Fibroblast of skin of left biceps (primary cell): ENCODE measurements at regions not wholly inside any gene's neighbourhood (a gene's known extent, or its start where the extent isn't known, plus 50 kb on each side); places are given as distances from the start of the nearest gene placed in this dataset.
"Not testable (repeated sequence)": the region's sequence is repeated elsewhere in the genome, so short reads cannot be mapped to it uniquely, and the experiment has no call there.

Experiments used
- DNase-seq, 2 experiments: peaks; one replicate each; pipeline ENCODE4 v3.0.0-alpha.2; 2013; ENCODE audit warnings: low read depth in 2 of 2

DNA sequence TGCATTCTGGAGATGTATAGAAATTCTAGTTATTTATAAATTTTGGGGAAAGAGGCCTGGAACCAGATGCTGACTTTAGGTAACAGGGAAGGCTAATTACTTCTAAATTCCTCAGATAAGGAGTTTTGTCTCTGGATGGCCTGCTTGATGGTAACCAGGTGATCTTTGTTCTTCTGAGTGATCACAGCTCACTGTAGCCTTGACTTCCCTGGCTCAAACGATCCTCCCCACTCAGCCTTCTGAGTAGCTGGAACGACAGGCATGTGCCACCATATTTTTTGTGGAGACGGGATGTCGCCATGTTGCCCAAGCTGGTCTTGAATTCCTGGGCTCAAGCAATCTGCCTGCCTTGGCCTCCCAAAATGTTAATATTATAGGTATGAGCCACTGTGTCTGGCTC, 54.4 kb upstream of the MSH6 start:
- no peak for DNase-seq

DNA sequence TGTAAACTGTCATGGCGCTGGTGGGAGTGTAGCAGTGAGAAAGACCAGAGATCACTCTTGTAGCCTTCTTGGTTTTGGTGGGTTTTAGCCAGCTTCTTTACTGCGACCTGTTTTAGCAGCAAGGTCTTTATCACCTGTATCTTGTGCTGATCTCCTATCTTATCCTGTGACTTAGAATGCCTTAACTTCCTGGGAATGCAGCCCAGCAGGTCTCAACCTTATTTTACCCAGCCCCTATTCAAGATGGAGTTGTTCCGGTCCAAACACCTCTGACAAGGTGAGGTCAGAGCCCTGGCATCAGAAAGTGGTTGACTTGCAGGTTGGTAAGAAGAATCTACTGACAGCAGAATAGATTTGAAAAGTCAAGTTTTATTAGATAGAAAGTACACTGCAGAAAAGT, 55.0 kb upstream of the MSH6 start:
- DNase-seq: no peak

DNA sequence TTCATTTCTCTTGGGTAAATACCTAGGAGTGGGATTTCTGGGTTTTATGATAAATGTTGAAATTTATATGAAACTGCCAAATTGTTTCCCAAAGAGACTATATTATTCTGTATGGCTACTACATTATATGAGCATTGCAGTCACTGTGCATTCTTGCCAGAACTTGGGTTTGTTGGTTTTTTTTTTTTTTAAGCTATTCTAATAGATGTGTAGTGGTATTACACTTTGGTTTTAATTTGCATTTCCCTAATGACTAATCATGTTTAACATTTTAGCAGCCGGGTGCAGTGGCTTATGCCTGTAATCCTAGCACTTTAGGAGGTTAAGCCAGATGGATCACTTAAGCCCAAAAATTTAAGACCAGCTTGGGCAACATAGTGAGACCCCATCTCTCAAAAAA, 56.0 kb upstream of the MSH6 start:
- not testable (repeated sequence) for DNase-seq

DNA sequence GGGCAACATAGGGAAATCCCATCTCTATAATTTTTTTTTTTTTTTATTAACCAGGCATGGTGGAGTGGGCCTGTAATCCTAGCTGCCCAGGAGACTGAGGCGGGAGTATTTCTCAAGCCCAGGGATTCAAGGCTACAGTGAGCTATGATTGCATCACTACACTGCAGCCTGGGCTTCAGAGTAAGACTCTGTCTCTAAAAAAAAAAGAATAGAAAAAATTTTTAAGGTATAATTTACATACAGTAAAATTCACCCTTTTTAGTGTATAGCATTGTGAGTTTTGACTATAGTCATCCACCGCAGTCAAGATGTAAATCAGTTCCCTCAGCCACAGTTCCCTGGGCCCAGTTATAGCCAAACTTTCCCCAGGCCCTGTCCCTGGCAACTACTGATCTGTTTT, 57.1 kb upstream of the MSH6 start:
- no peak for DNase-seq

DNA sequence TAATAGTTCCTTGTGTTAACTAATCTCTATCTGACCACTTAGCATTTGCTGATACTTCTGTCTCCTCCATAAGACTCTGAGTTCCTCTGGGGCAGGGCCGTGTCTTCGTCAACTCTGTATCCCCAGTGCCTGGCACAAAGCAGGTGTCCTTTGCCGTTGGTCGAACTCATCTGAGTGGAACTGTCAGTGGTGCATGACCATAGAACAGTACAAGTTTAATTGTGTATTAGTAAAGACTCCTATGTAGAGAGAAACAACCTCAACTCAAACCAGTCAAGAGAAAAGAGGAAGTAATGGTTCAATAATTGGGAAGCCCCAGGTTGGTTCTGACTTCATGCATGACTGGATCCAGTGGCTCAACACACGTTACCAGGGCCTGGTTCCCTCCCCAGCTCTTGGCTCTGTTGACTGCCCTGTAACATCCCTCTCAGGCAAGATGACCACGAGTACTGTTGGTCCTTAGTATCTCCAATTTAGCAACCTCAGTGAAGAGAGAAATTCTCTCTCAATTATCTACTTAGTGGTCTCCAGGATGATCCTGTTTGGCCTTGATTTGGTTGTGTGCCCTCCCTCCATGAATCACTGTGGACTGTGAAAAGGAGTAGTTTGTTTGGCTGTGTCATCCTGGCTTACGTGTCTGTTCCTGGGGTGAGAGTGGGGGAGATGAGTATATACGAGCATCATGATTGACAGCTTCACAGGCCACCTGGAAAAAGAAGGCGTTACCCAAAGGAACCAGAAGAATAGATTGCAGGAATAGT, 58.5 kb upstream of the MSH6 start:
- DNase-seq: no peak

DNA sequence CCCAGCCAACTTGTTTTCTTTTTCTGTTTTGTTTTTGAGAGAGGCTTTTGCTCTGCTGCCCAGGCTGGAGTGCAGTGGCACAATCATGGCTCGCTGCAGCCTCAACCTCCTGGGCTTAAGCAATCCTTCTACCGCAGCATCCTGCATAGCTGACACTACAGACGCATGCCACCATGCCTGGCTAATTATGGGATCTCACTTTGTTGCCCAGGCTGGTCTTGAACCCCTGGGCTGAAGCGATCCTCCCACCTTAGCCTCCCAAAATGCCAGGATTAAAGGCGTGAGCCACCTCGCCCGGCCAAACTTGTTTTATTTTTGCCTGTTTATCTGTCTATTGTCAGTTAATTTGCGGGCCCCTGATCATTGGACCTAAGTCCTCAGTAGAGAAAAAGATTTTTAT, 61.6 kb upstream of the MSH6 start:
- no peak for DNase-seq

DNA sequence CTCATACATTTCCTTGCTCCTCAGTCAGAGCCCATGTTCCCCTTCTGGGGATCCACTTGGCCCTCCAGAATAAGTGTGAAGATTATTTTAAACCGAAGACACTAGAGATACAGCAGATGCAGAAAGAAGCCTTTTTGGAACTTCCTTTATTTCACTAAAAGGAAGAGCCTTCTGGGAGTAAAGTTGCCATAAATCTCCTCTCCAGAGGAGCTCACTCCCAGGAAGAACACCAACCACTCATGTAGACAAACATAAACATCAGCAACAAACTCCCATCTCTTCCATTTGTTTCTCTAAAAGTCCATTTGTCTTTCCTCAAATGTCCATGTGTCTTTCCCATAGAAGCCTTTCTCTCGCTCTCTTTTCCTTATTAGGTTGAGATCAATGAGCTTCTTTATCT, 62.4 kb upstream of the MSH6 start:
- DNase-seq: no peak

DNA sequence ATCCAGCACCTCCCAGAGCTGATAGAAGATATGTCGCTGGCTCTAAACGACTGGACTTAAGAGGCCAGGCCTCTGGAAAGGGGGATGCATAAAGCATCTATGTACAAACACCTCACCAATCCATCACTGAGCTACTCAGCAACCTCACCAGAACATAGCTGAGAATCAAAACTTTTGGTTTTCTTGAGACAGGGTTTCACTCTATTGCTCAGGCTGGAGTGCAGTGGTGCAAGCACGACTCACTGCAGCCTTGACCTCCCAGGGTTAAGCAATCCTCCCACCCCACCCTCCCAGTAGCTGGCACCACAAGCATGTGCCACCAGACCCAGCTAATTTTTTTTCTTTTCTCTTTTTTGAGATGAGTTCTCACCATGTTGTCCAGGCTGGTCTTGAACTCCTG, 62.9 kb upstream of the MSH6 start:
- no peak for DNase-seq

DNA sequence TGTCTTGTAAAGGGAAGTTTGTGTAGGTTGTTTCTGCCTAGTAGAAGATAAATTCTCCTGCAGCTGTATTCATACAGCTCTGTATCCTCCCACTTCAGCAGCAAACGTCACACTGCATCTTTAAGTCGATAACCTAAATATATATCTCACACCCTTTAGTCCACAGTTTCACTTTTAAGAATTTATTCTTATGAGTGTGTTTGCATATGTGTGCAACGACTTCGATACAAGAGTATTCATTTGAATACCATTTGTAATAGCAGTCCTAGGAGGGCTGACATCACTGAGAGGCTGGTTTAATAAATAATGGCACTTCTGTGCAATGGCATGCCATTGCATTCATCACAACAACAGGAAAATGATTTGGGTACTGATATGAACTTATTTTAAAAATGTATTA, 63.8 kb upstream of the MSH6 start:
- no peak for DNase-seq

DNA sequence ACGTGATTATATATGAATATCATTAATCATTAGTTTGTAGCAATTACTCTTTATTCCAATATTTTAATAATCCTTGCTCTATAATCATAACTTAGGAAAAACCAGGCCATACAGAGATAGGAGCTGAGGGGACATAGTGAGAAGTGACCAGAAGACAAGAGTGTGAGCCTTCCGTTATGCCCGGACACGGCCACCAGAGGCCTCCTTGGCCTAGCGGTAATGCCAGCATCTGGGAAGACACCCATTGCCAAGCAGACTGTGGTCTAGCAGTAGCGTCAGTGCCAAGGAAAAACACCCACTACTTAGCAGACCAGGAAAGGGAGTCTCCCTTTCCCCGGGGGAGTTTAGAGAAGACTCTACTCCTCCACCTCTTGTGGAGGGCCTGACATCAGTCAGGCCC, 66.6 kb upstream of the MSH6 start:
- DNase-seq: not testable (repeated sequence)

DNA sequence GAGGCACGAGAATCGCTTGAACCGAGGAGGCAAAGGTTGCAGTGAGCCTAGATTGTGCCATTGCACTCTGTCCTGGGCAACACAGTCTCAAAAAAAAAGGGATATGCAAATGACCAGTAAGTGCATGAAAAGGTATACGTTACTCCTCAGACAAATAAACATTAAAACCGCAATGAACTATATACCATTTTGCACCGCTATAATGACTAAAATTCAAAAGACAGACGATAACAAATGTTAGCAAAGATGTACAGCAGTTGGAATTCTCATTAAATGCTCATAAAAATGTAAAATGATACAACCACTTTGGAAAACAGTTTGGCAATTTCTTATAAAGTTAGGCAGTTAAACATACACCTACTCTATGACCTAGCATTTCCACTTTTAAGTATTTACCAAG, 67.4 kb upstream of the MSH6 start:
- no peak for DNase-seq

DNA sequence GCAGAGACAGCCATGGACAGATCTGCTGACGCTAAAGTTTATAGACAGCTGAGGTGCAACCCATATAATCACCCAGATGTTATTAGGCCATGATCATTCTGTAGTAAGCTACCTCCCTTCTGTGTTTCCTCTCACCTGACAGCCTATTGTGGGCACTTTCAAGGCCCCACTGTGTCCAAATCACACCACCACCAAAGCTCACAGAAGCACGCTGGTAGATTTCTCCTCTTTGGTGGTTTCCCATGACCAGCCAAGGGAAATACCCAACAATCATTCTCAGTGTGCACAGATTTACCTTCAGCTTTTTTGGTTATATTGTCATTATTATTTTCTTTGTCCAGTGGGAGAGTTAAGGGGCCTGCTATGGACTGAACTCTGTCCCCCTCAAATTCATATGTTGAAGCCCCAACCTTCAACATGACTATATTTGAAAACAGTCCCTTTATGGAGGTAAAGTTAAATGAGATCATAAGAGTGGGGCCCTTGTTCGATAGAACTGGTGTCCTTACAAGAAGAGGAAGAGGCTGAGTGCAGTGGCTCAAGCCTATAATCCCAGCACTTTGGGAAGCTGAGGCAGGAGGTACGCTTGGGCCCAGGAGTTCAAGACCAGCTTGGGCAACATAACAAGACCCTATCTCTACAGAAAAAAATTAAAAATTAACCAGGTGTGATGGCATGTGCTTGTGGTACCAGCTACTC, 74.0 kb upstream of the MSH6 start:
- DNase-seq: no peak

DNA sequence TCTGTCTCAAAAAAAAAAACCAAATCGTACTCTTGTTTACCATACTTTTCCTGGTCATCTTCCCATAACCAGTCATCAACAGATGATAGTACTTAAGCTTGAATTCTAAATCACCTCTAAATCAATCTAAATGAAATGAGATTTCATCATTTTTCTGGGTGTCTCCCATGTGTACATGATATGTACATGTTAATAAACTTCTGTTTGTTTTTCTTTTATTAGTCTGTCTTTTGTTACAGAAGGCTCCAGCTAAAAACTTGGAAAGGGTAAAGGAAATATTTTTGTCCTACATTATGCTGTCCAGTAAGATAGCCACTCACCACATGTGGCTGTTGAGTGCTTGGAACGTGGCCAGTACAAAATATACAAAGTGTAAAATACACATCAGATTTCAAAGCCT, 78.7 kb upstream of the MSH6 start:
- DNase-seq: no peak

DNA sequence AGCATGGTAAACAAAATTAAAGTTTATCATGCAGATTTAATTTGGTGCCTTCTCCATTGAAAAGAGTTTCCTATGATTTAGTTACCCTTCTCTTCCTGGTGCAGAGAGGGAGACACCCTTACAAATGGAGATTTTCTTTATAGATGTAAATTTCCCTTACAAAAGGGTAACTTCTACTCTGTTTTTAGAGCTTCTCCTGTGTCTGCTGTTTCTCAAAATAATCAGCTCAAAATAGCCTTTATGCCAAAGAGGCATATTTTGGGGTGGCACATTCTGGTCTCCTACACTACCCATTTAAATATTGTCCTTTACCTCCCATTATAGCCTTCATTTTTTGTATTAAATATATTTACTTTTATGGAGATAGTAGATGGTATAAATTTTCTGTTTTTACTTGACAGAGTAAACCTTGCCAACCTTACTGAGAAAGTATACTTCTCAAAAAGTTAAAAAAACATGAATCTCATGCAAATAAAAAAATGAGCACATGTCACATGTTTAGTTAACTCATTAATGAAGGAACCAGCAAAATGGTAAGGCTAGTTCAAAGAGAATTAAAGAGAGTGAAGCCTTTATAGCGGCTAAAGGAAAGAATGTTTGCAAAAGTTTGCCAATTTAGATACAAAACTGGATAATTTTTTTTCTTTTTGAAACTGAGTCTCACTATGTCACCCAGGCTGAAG, 83.3 kb upstream of the MSH6 start:
- no peak for DNase-seq

DNA sequence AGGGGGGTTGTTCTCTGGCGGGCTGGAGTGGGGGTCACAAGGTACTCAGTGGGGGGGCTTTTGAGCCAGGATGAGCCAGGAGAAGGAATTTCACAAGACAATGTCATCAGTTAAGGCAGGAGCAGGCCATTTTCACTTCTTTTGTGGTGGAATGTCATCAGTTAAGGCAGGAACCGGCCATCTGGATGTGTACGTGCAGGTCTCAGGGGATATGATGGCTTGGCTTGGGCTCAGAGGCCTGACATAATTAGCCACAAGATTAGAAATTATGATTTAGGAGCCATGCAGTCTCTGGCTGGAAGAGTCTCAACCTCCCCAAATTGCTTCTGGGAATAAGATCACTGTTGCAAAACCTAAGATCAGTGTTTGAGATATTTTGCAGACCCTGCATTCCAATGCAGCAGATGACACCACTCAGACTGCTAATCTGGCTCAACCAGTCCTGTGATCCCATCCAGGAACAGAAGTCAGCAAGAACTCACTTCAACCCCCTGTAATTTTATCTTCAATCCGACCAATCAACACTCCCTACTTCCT, 84.4 kb upstream of the MSH6 start:
- peak; percentile 38 to 43 for DNase-seq

DNA sequence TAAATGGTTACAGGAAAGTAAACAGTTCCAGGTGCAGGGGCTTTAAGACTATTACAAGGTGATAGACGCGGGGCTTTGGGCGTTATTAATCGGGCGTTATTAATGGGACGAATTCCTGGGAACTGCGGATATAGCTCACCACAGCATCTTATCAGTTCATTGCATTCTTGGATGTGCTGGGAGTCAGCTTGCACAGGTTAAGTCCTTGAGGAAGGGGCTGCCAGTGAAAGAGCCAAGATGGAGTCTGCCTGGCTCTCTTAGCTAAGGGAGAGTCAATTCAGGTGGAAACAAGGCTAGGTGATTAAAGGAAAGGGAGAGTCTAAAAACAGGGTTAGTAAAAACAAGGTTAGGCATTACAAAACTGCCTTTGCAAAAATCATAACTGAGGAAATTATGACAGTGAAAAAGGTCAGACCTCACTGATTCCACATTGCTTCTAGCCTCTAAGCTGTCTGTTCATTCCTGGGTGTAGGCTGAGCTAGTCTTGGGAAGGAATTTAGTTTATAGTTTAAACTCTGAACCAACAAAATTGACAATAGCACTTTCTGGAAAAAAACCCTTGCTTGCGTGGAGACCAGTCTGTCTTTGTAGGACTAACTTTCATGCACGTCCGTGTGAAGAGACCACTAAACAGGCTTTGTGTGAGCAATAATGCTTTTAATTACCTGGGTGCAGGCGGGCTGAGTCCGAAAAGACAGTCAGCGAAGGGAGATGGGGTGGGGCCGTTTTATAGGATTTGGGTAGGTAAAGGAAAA, 85.1 kb upstream of the MSH6 start:
- DNase-seq: peak in 1 of 2 experiments; percentile 1

DNA sequence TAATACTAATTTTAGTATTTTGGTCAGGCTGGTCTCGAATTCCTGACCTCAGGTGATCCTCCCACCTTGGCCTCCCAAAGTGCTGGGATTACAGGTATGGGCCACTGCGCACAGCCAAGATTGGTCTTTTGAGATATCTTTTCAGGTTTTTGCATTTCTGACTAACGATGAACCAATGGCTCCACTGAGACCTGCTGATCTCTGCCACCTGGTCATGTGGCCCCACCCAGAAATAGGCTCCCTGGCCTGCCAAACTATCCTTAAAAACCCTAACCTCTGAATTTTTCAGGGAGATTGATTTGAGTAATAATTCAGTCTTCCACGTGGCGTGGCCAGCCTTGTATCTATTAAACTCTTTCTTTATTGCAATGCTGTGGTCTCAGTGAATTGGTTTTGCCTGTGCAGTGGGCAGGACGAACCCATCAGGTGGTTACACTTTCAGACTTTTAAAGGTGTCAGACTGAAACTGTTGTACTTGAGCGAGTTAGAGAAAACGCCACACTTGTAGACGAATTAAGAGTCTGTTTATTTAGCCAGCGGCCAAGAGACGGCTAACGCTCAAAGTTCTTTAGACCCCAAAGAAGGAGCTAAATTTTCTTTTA, 85.8 kb upstream of the MSH6 start:
- DNase-seq: no peak

DNA sequence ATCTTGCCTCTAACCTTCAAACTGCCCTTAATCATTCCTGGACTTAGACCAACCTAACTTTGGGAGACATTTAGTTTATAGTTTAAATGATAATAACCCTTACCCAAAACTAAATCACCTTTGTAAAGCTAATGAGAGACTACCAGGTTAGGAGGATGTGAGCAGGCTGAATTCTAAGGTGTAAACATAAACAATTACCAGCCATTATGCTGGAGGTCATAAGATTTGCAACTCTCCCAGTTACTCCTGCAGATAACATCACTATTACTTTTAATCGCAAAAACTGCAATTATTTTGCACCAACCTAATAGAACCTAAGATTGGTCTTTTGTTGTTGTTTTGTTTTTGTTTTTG, 86.5 kb upstream of the MSH6 start:
- no peak for DNase-seq

DNA sequence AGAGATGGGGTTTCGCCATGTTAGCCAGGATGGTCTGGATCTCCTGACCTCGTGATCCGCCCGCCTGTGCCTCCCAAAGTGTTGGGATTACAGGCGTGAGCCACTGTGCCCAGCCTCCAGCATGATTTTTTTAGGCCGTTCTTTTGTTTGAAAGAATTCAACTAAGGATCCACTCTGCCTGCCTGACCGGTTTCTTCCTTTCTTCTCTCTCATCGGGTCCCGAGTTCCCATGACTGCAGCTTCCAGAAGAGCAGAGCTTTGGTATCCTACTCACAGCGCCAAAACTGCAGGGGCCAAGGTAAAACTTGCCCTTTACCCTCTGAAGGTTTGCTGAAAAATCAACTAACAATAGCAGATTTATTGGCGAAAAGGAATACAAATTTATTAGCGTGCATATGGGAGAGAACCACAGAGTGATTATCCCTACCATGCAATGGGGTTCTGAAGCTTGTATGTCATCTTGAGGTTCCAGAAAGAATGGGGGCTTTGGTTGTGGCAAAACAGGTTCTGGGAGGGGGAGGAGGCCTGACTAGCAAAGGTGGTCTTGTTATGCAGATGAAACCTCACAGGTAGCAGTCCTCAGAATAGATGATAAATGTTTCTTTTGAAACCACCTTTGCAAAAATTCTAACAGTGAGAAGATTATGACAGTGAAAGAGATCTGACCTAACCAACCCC, 87.0 kb upstream of the MSH6 start:
- DNase-seq: no peak

DNA sequence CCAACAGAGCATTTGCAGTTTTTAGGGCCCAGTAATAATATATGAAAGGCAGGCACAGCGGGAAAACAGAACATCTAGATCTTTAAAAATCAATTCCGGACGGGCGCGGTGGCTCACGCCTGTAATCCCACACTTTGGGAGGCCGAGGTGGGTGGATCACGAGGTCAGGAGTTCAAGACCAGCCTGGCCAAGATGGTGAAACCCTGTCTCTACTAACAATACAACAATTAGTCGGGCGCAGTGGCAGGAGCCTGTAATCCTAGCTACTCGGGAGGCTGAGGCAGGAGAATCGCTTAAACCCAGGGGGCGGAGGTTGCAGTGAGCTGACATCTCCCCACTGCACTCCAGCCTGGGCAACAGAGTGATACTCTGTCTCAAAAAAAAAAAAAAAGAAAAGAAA, 88.5 kb upstream of the MSH6 start:
- DNase-seq: not testable (repeated sequence)

DNA sequence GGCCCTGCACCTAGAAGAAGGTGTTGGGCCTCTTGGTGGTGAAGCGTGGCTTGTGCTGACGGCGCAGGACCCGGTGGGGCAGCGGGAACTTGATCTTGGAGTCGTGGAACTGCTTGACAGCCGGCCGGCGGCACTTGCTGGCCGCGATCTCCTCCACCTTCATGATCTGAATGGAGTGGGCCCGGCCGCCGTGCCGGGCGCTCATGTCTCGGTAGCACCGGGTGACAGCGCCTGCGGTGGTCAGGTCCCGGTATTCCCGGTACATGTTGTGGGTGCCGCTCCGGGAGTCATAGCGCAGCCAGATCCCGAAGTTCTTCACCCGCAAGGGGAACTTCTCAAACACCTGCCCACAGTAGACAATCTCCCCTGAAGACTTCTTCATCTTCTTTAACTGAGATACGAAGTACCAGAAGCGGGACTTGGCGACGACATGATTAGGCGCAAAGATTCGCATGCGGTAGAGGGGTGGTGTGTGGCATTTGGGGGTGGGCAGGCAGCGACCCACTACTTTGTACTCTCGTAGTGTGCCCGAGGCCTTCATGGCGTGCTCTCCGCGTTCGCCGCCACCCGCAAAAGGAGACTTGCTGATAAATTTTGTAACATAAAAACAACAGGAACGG, 92.1 kb upstream of the MSH6 start:
- not testable (repeated sequence) for DNase-seq
